ENCODE measurements at regions not wholly inside any gene's neighbourhood (a gene's known extent, or its start where the extent isn't known, plus 50 kb on each side); places are given as distances from the start of the nearest gene placed in this dataset.
A peak's percentile ranks its signal among the peaks of the same experiment; 100 is the strongest.

GRCh38 chr9:109845226-109845625 is 65.2 kb downstream of the PALM2AKAP2 start:
- H3K27ac ChIP-seq: no peak overlapping the region
- no peaks in the 10 kb centered on the region for H3K9me3 ChIP-seq
- H3K4me1 ChIP-seq: peaks cover 0 to 11% (median 4%) of the 10 kb centered on the region in 4 donors
- intact Hi-C loops (cut with DNase I): no loop called here
- H3K27me3 ChIP-seq: no peaks in the 10 kb centered on the region
- DNase-seq: no peak
- no peak overlapping the region for H3K4me3 ChIP-seq
- H3K36me3 ChIP-seq: no peaks in the 10 kb centered on the region
- WGBS, 2 donors: 93 to 96% methylated on average over 2 of the region's 2 CpGs
- TF ChIP-seq EP300 (IDR thresholded peaks at IDR 0.05) (no peak), POLR2AphosphoS5 (IDR thresholded peaks at IDR 0.05) (no peak), POLR2A (IDR thresholded peaks at IDR 0.05) (no peak), CTCF (IDR thresholded peaks at IDR 0.05) (no peak)

- Histone ChIP-seq H3K36me3 (no peaks in the 10 kb centered on the region), H3K9me3 (no peaks in the 10 kb centered on the region), H3K4me3 (no peak overlapping the region), H3K27me3 (no peaks in the 10 kb centered on the region), H3K27ac (no peak overlapping the region), H3K4me1 (peaks cover 0 to 11% (median 4%) of the 10 kb centered on the region in 4 donors)
- intact Hi-C loops (cut with DNase I): no loop called here
- DNase-seq: no peak
- 86 to 95% methylated on average over 4 of the region's 4 CpGs for WGBS, 2 donors
- TF ChIP-seq POLR2A (IDR thresholded peaks at IDR 0.05): no peak
- no peak for TF ChIP-seq CTCF (IDR thresholded peaks at IDR 0.05)
- no peak for TF ChIP-seq POLR2AphosphoS5 (IDR thresholded peaks at IDR 0.05)
- TF ChIP-seq EP300 (IDR thresholded peaks at IDR 0.05): no peak
Measured at GRCh38 chr9:109846776-109847175, 66.8 kb downstream of the PALM2AKAP2 start.

- Histone ChIP-seq H3K4me1 (no peaks in the 10 kb centered on the region), H3K36me3 (no peaks in the 10 kb centered on the region), H3K9me3 (no peaks in the 10 kb centered on the region), H3K4me3 (no peak overlapping the region), H3K27ac (no peak overlapping the region), H3K27me3 (no peaks in the 10 kb centered on the region)
- intact Hi-C loops (cut with DNase I): no loop called here
- WGBS, 2 donors: 83 to 87% methylated on average over 2 of the region's 2 CpGs
- TF ChIP-seq POLR2A (IDR thresholded peaks at IDR 0.05) (no peak), CTCF (IDR thresholded peaks at IDR 0.05) (no peak), POLR2AphosphoS5 (IDR thresholded peaks at IDR 0.05) (no peak), EP300 (IDR thresholded peaks at IDR 0.05) (no peak)
- DNase-seq: no peak
Measured at GRCh38 chr9:109852556-109852955, 72.6 kb downstream of the PALM2AKAP2 start.

GRCh38 chr9:109855540-109855939 is 75.5 kb downstream of the PALM2AKAP2 start:
- Histone ChIP-seq H3K27me3 (no peaks in the 10 kb centered on the region), H3K4me3 (no peak overlapping the region), H3K36me3 (no peaks in the 10 kb centered on the region), H3K27ac (no peak overlapping the region), H3K9me3 (no peaks in the 10 kb centered on the region), H3K4me1 (no peaks in the 10 kb centered on the region)
- 81 to 87% methylated on average over 2 of the region's 2 CpGs for WGBS, 2 donors
- intact Hi-C loops (cut with DNase I): no loop called here
- TF ChIP-seq EP300 (IDR thresholded peaks at IDR 0.05) (no peak), CTCF (IDR thresholded peaks at IDR 0.05) (no peak), POLR2AphosphoS5 (IDR thresholded peaks at IDR 0.05) (no peak), POLR2A (IDR thresholded peaks at IDR 0.05) (no peak)
- no peak for DNase-seq

- no peaks in the 10 kb centered on the region for H3K36me3 ChIP-seq
- DNase-seq: peak; percentile 67
- no peaks in the 10 kb centered on the region for H3K4me1 ChIP-seq
- no peaks in the 10 kb centered on the region for H3K27me3 ChIP-seq
- TF ChIP-seq EP300 (IDR thresholded peaks at IDR 0.05) (peak in 2 of 4 donors; percentile 13 to 49), POLR2AphosphoS5 (IDR thresholded peaks at IDR 0.05) (peak in 1 of 4 donors; percentile 23), CTCF (IDR thresholded peaks at IDR 0.05) (no peak)
- H3K4me3 ChIP-seq: no peak overlapping the region
- peak overlapping the region in 1 of 4 donors; percentile 31 for H3K27ac ChIP-seq
- H3K9me3 ChIP-seq: no peaks in the 10 kb centered on the region
- WGBS, 2 donors: 62 to 72% methylated on average over 6 of the region's 6 CpGs
- intact Hi-C loops (cut with DNase I): no loop called here
Measured at GRCh38 chr9:109856785-109857184, 76.8 kb downstream of the PALM2AKAP2 start.
